H1 (cell line): ENCODE measurements at regions not wholly inside any gene's neighbourhood (a gene's known extent, or its start where the extent isn't known, plus 50 kb on each side); places are given as distances from the start of the nearest gene placed in this dataset.

Experiments
- CTCF ChIA-PET: fragments of 300-600 bp; sonication (Branson Sonifier 250); formaldehyde crosslinking; loops from one replicate; lab custom pipeline; 2021; ENCODE audit not compliant: partially characterized antibody; lab: Charles Lee
- POLR2A ChIA-PET: fragments of 300-600 bp; sonication (Branson Sonifier 250); formaldehyde crosslinking; loops from one replicate; lab custom pipeline; 2021; ENCODE audit warnings: inconsistent platforms; ENCODE audit not compliant: partially characterized antibody; lab: Charles Lee
- DNase-seq, 2 experiments: peaks; one replicate each; pipeline versions ENCODE4 v3.0.0 to v3.0.0-alpha.2; 2010 to 2022; ENCODE audit warnings: low spot score in 2 of 2, low read depth in 1 of 2, mixed read lengths in 1 of 2
- FAIRE-seq: peaks from 2 replicates; lab custom pipeline; 2011; peaks lifted over from hg19 to GRCh38; lab: Jason Lieb, UNC
- H2AFZ ChIP-seq: 2 replicates; pipeline ENCODE4 v1.8.1; 2012; ENCODE audit warnings: low read length, inconsistent platforms
- H2AK5ac ChIP-seq: 2 replicates; pipeline ENCODE4 v1.6.1; 2013; ENCODE audit warnings: low read depth, low read length
- H2BK120ac ChIP-seq: replicated peaks from 2 replicates; pipeline ENCODE3; 2013; ENCODE audit warnings: low read depth, low read length, inconsistent platforms
- H2BK12ac ChIP-seq: 2 replicates; pipeline ENCODE4 v1.6.1; 2013; ENCODE audit warnings: low read depth, low read length
- H2BK15ac ChIP-seq: 2 replicates; pipeline ENCODE4 v1.6.1; 2013; ENCODE audit warnings: low read length
- H2BK20ac ChIP-seq: 2 replicates; pipeline ENCODE4 v1.6.1; 2013; ENCODE audit warnings: low read length
- H2BK5ac ChIP-seq: 2 replicates; pipeline ENCODE4 v1.6.1; 2013; ENCODE audit warnings: low read depth, low read length
- H3K14ac ChIP-seq: 2 replicates; pipeline ENCODE4 v1.6.1; 2013; ENCODE audit warnings: inconsistent platforms; ENCODE audit not compliant: insufficient read length
- H3K18ac ChIP-seq: 2 replicates; pipeline ENCODE4 v1.6.1; 2013; ENCODE audit warnings: low read length; ENCODE audit errors: extremely low read depth
- H3K23ac ChIP-seq: 2 replicates; pipeline ENCODE4 v1.6.1; 2013; ENCODE audit warnings: inconsistent platforms; ENCODE audit not compliant: insufficient read length
- H3K23me2 ChIP-seq: 2 replicates; pipeline ENCODE4 v1.6.1; 2013; ENCODE audit warnings: low read depth, low read length
- H3K27ac ChIP-seq: 2 replicates; pipeline ENCODE4 v1.6.1; 2011; ENCODE audit warnings: low read depth, low read length, inconsistent platforms
- H3K27me3 ChIP-seq, 4 experiments: replicated peaks in 1 of 4; 1 replicate in 1 of 4; 2 replicates in 3 of 4; pipeline versions ENCODE4 v1.6.1 to v1.8.1; 2011 to 2013; ENCODE audit warnings: low read length in 3 of 4, mild to moderate bottlenecking in 3 of 4, inconsistent platforms in 2 of 4, mixed read lengths in 2 of 4, moderate library complexity in 1 of 4; ENCODE audit not compliant: control insufficient read depth in 3 of 4, insufficient read depth in 3 of 4; ENCODE audit errors: extremely low read depth in 1 of 4
- H3K36me3 ChIP-seq, 4 experiments: 2 replicates each; pipeline versions ENCODE4 v1.6.1 to v1.8.1; 2011 to 2013; ENCODE audit warnings: mild to moderate bottlenecking in 4 of 4, low read length in 3 of 4, moderate library complexity in 2 of 4, control low read depth in 1 of 4, inconsistent platforms in 1 of 4; ENCODE audit not compliant: insufficient read depth in 4 of 4, control insufficient read depth in 2 of 4
- H3K4ac ChIP-seq: replicated peaks from 2 replicates; pipeline ENCODE3; 2013; ENCODE audit warnings: low read length, low read depth, mixed read lengths, inconsistent platforms; ENCODE audit not compliant: insufficient read length
- H3K4me1 ChIP-seq, 4 experiments: replicated peaks in 1 of 4; 1 replicate in 1 of 4; 2 replicates in 3 of 4; pipeline versions ENCODE4 v1.6.1 to v1.8.1; 2011 to 2013; ENCODE audit warnings: low read length in 3 of 4, inconsistent platforms in 2 of 4, mixed read lengths in 1 of 4; ENCODE audit not compliant: insufficient read depth in 4 of 4, control insufficient read depth in 3 of 4
- H3K4me2 ChIP-seq, 2 experiments: 2 replicates each; pipeline versions ENCODE4 v1.6.1 to v1.8.1; 2011 to 2013; ENCODE audit warnings: low read depth in 2 of 2, low read length in 2 of 2, control low read depth in 1 of 2, inconsistent platforms in 1 of 2, mild to moderate bottlenecking in 1 of 2; ENCODE audit not compliant: insufficient read depth in 1 of 2
- H3K4me3 ChIP-seq, 4 experiments: fragments of 200-600, 300-600 bp in 1 of 4; sonication (generic), shearing (Covaris generic), sonication (Bioruptor Twin) in 1 of 4; 2 replicates each; pipeline versions ENCODE4 v1.5.1 to v1.8.1; 2011 to 2016; ENCODE audit warnings: low read length in 4 of 4, low read depth in 3 of 4, control low read depth in 2 of 4, inconsistent platforms in 2 of 4, mild to moderate bottlenecking in 2 of 4, mixed read lengths in 1 of 4, moderate library complexity in 1 of 4; ENCODE audit not compliant: insufficient read depth in 2 of 4; ENCODE audit errors: extremely low read depth in 1 of 4
- H3K56ac ChIP-seq: replicated peaks from 2 replicates; pipeline ENCODE3; 2013; ENCODE audit warnings: low read depth, mild to moderate bottlenecking, mixed read lengths, low read length, inconsistent platforms; ENCODE audit not compliant: insufficient read length
- H3K79me1 ChIP-seq: 2 replicates; pipeline ENCODE4 v1.6.1; 2013; ENCODE audit warnings: low read depth, low read length, control low read depth
- H3K79me2 ChIP-seq, 2 experiments: 2 replicates each; pipeline versions ENCODE4 v1.6.1 to v1.8.1; 2012 to 2013; ENCODE audit warnings: low read length in 2 of 2, mild to moderate bottlenecking in 2 of 2, inconsistent platforms in 1 of 2; ENCODE audit not compliant: insufficient read depth in 2 of 2, control insufficient read depth in 1 of 2
- H3K9ac ChIP-seq, 4 experiments: replicated peaks in 1 of 4; 1 replicate in 1 of 4; 2 replicates in 3 of 4; pipeline versions ENCODE4 v1.6.1 to v1.8.1; 2011 to 2013; ENCODE audit warnings: low read depth in 3 of 4, low read length in 3 of 4, control low read depth in 2 of 4, mild to moderate bottlenecking in 2 of 4, moderate library complexity in 2 of 4, inconsistent platforms in 1 of 4; ENCODE audit errors: extremely low read depth in 1 of 4
- H3K9me3 ChIP-seq, 2 experiments: 2 replicates each; pipeline versions ENCODE4 v1.6.1 to v1.8.1; 2012 to 2013; ENCODE audit warnings: mild to moderate bottlenecking in 2 of 2, moderate library complexity in 2 of 2, control low read depth in 1 of 2, inconsistent platforms in 1 of 2, low read depth in 1 of 2, low read length in 1 of 2, mixed read lengths in 1 of 2; ENCODE audit not compliant: insufficient read depth in 2 of 2
- H4K20me1 ChIP-seq, 2 experiments: replicated peaks in 1 of 2; 2 replicates each; pipeline versions ENCODE3 to v1.8.1; 2011 to 2013; ENCODE audit warnings: inconsistent platforms in 2 of 2, low read length in 2 of 2, mild to moderate bottlenecking in 1 of 2; ENCODE audit not compliant: insufficient read depth in 2 of 2, control insufficient read depth in 1 of 2
- H4K5ac ChIP-seq: 2 replicates; pipeline ENCODE4 v1.6.1; 2013; ENCODE audit warnings: low read length, low read depth, mixed read lengths, inconsistent platforms; ENCODE audit not compliant: insufficient read length
- H4K8ac ChIP-seq: 2 replicates; pipeline ENCODE4 v1.8.0; 2013; ENCODE audit warnings: mild to moderate bottlenecking, moderate library complexity, low read length, inconsistent platforms; ENCODE audit not compliant: insufficient read depth; ENCODE audit errors: extremely low read depth
- H4K91ac ChIP-seq: replicated peaks from 2 replicates; pipeline ENCODE3; 2013; ENCODE audit warnings: low read length, mixed read lengths, inconsistent platforms; ENCODE audit not compliant: insufficient read length
- CREB1 ChIP-seq: IDR thresholded peaks from 2 replicates; pipeline ENCODE4 v1.6.1; 2012; ENCODE audit warnings: inconsistent platforms
- KDM1A ChIP-seq: fragments of 200-600, 300-600 bp; sonication (generic); IDR thresholded peaks from 2 replicates; pipeline ENCODE4 v1.7.1; 2016; ENCODE audit warnings: mild to moderate bottlenecking, low read length, borderline replicate concordance
- RXRA ChIP-seq: IDR thresholded peaks from 2 replicates; pipeline ENCODE4 v1.6.1; 2011; ENCODE audit warnings: low read depth, mild to moderate bottlenecking, low read length, moderate library complexity; ENCODE audit not compliant: insufficient read depth
- WGBS, 2 experiments: shearing (Covaris generic) in 1 of 2; methylation state at CpG; one replicate each; pipeline versions ENCODE4 v1.1.6 to v1.1.7; 2013 to 2015; ENCODE audit warnings: low lambda C conversion rate in 2 of 2, mixed read lengths in 2 of 2, inconsistent platforms in 1 of 2, low coverage in 1 of 2, missing lambda C conversion rate in 1 of 2; ENCODE audit not compliant: insufficient replicate concordance in 2 of 2, insufficient coverage in 1 of 2, insufficient read length in 1 of 2; ENCODE audit errors: extremely low coverage in 1 of 2, missing lambda C conversion rate in 1 of 2; 5-methylcytosine and 5-hydroxymethylcytosine counted together
- TF ChIP-seq, protein P1 (sequence below): IDR thresholded peaks from 2 replicates; pipeline ENCODE4 v1.6.1; 2011; ENCODE audit warnings: low read depth, mild to moderate bottlenecking, low read length; ENCODE audit not compliant: insufficient read depth
- TF ChIP-seq, protein P2 (sequence below): IDR thresholded peaks from 2 replicates; pipeline ENCODE4 v1.6.1; 2012; ENCODE audit warnings: low read length, inconsistent platforms

DNA sequence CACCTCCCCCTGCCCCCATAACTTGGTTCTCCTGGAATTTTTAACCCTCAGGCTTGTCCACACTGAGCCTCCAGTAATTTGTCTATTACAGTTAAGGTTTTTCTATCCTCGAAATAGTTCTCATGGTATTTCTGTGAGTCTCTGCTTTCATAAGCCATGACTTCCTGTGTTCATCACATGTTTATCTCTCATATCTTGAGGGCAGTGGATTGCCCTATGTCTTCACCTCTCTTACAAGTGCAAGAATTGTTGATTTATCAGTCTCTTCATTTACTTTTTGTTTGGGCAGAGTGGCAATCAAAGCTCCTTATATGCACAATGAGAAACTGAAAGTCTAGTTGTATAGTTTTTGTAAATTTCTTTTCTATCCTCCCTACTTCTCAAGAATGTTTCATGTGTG, 328.4 kb downstream of the PLA2G4A start:
- no peak overlapping the region for H4K91ac ChIP-seq
- H3K9me3 ChIP-seq = no peaks in the 10 kb centered on the region
- no peak overlapping the region for H3K56ac ChIP-seq
- H2BK120ac ChIP-seq = no peak overlapping the region
- H3K27me3 ChIP-seq = no peaks in the 10 kb centered on the region
- H3K14ac ChIP-seq = no peak overlapping the region
- POLR2A ChIA-PET = no interaction called here
- no peaks in the 10 kb centered on the region for H3K4me1 ChIP-seq
- no peak overlapping the region for H3K4me3 ChIP-seq
- H2BK15ac ChIP-seq = no peak overlapping the region
- no peak overlapping the region for H4K5ac ChIP-seq
- FAIRE-seq = no peak
- no peak overlapping the region for H2AK5ac ChIP-seq
- no peak overlapping the region for H3K4ac ChIP-seq
- H4K20me1 ChIP-seq = no peaks in the 10 kb centered on the region
- H3K79me2 ChIP-seq = no peaks in the 10 kb centered on the region
- DNase-seq = no peak
- H3K9ac ChIP-seq = no peak overlapping the region
- H3K23me2 ChIP-seq = no peaks in the 10 kb centered on the region
- H3K27ac ChIP-seq = no peak overlapping the region
- CTCF ChIA-PET = no interaction called here
- no peak for TF ChIP-seq CREB1
- TF ChIP-seq, protein P1, sequence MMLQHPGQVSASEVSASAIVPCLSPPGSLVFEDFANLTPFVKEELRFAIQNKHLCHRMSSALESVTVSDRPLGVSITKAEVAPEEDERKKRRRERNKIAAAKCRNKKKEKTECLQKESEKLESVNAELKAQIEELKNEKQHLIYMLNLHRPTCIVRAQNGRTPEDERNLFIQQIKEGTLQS = no peak
- no peak for TF ChIP-seq KDM1A
- TF ChIP-seq, protein P2, sequence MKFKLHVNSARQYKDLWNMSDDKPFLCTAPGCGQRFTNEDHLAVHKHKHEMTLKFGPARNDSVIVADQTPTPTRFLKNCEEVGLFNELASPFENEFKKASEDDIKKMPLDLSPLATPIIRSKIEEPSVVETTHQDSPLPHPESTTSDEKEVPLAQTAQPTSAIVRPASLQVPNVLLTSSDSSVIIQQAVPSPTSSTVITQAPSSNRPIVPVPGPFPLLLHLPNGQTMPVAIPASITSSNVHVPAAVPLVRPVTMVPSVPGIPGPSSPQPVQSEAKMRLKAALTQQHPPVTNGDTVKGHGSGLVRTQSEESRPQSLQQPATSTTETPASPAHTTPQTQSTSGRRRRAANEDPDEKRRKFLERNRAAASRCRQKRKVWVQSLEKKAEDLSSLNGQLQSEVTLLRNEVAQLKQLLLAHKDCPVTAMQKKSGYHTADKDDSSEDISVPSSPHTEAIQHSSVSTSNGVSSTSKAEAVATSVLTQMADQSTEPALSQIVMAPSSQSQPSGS = no peak
- TF ChIP-seq RXRA = no peak
- no peak overlapping the region for H4K8ac ChIP-seq
- H3K18ac ChIP-seq = no peak overlapping the region
- no peak overlapping the region for H3K23ac ChIP-seq
- H2AFZ ChIP-seq = no peak overlapping the region
- H2BK20ac ChIP-seq = no peak overlapping the region
- H3K79me1 ChIP-seq = no peaks in the 10 kb centered on the region
- no peak overlapping the region for H2BK5ac ChIP-seq
- H3K4me2 ChIP-seq = no peak overlapping the region
- H3K36me3 ChIP-seq = no peaks in the 10 kb centered on the region
- no peak overlapping the region for H2BK12ac ChIP-seq
- WGBS, 2 experiments = 77% methylated on average over 1 of the region's 1 CpG; no CpG with 5 or more reads in 1 of the 2 experiments
